Activated CD4-positive, alpha-beta T cell treated with anti-CD3 and anti-CD28 coated beads, Interleukin-2, Interleukin-4, amounts not matched to agents 100 ng/mL and 50 ng/mL, durations not matched to agents 16 hours and 8 hours (primary cell): ENCODE measurements at regions not wholly inside any gene's neighbourhood (a gene's known extent, or its start where the extent isn't known, plus 50 kb on each side); places are given as distances from the start of the nearest gene placed in this dataset.

Experiments
- DNase-seq: peaks from one replicate; pipeline ENCODE4 v3.0.0-alpha.2; 2020; ENCODE audit warnings: low spot score

- DNase-seq, result no peak
These were observed 368.9 kb downstream of the CDH9 start for GRCh38 chr5:26669523-26669922.

GRCh38 chr5:26669031-26669430, 369.4 kb downstream of the CDH9 start:
- DNase-seq, result no peak

GRCh38 chr5:26666371-26666770, 372.0 kb downstream of the CDH9 start:
- no peak for DNase-seq

- DNase-seq, result no peak
These were observed 374.9 kb downstream of the CDH9 start for GRCh38 chr5:26663500-26663899.

- no peak for DNase-seq
These were observed 375.5 kb downstream of the CDH9 start for GRCh38 chr5:26662806-26663360.

- DNase-seq, result no peak
These were observed 378.3 kb downstream of the CDH9 start for GRCh38 chr5:26660116-26660515.

- DNase-seq, result no peak
These were observed 389.4 kb downstream of the CDH9 start for GRCh38 chr5:26649000-26649399.

- DNase-seq, result no peak
These were observed 390.6 kb downstream of the CDH9 start for GRCh38 chr5:26647781-26648180.

GRCh38 chr5:26645659-26646058, 392.7 kb downstream of the CDH9 start:
- no peak for DNase-seq

GRCh38 chr5:26641492-26641891, 396.9 kb downstream of the CDH9 start:
- no peak for DNase-seq

- DNase-seq, result no peak
These were observed 413.3 kb downstream of the CDH9 start for GRCh38 chr5:26625099-26625498.

- DNase-seq, result no peak
These were observed 415.4 kb downstream of the CDH9 start for GRCh38 chr5:26622947-26623346.

- DNase-seq, result no peak
These were observed 427.8 kb downstream of the CDH9 start for GRCh38 chr5:26610577-26610976.

GRCh38 chr5:26601563-26601962, 436.8 kb downstream of the CDH9 start:
- DNase-seq, result no peak

- no peak for DNase-seq
These were observed 455.9 kb downstream of the CDH9 start for GRCh38 chr5:26582350-26583045.

- no peak for DNase-seq
These were observed 458.7 kb downstream of the CDH9 start for GRCh38 chr5:26579712-26580111.

GRCh38 chr5:26578002-26578401, 460.4 kb downstream of the CDH9 start:
- no peak for DNase-seq

- DNase-seq, result no peak
These were observed 465.9 kb downstream of the CDH9 start for GRCh38 chr5:26572480-26572879.

- DNase-seq, result no peak
These were observed 468.5 kb downstream of the CDH9 start for GRCh38 chr5:26569929-26570258.

- no peak for DNase-seq
These were observed 469.0 kb downstream of the CDH9 start for GRCh38 chr5:26569241-26569928.

GRCh38 chr5:26568316-26568715, 470.1 kb downstream of the CDH9 start:
- DNase-seq, result no peak

- no peak for DNase-seq
These were observed 474.4 kb downstream of the CDH9 start for GRCh38 chr5:26563979-26564378.

- DNase-seq, result no peak
These were observed 485.3 kb downstream of the CDH9 start for GRCh38 chr5:26553079-26553478.

GRCh38 chr5:26543987-26544386, 494.4 kb downstream of the CDH9 start:
- no peak for DNase-seq
